Omental fat pad (tissue), 3 donors: ENCODE measurements at regions not wholly inside any gene's neighbourhood (a gene's known extent, or its start where the extent isn't known, plus 50 kb on each side); places are given as distances from the start of the nearest gene placed in this dataset.

Experiments
- ATAC-seq: fragments of 150-250 bp; one replicate; pipeline ENCODE4 v1.9.1; 2016; ENCODE audit warnings: mild to moderate bottlenecking, moderate library complexity; ENCODE audit not compliant: low FRiP score
- DNase-seq: peaks from one replicate; pipeline ENCODE4 v3.0.0-alpha.2; 2019; ENCODE audit warnings: low spot score
- TF ChIP-seq, protein P1 (sequence below), 3 donors: fragments of 450-650 bp; IDR thresholded peaks; one replicate each; pipeline ENCODE4 v1.5.1; 2016 to 2017; ENCODE audit warnings: antibody characterized with exemption in 3 of 3, mild to moderate bottlenecking in 3 of 3, moderate library complexity in 2 of 3

DNA sequence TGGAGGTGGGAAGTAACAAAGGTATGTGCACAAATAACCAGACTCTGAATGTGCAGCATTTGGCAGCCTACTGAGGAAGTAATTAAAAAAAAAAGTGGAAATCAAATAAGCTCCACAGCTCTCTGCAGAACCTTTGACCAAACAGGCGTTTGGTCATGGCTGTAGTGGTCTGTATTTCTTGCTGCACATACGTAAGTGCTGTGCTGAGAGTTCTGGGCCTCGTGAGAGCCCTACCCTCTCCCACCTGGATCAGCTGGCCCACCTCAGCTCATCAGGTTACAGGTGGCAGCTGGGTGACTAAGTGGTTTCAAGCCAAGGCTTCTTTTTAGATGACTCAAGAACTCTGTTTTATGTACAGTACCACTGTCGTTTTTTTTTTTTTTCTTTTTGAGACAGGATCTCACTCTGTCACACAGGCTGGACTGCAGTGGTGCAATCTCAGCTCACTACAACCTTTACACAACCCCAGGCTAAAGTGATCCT is 178.2 kb upstream of the KLF6 start:
- ATAC-seq (no peak), DNase-seq (no peak)
- TF ChIP-seq, protein P1, sequence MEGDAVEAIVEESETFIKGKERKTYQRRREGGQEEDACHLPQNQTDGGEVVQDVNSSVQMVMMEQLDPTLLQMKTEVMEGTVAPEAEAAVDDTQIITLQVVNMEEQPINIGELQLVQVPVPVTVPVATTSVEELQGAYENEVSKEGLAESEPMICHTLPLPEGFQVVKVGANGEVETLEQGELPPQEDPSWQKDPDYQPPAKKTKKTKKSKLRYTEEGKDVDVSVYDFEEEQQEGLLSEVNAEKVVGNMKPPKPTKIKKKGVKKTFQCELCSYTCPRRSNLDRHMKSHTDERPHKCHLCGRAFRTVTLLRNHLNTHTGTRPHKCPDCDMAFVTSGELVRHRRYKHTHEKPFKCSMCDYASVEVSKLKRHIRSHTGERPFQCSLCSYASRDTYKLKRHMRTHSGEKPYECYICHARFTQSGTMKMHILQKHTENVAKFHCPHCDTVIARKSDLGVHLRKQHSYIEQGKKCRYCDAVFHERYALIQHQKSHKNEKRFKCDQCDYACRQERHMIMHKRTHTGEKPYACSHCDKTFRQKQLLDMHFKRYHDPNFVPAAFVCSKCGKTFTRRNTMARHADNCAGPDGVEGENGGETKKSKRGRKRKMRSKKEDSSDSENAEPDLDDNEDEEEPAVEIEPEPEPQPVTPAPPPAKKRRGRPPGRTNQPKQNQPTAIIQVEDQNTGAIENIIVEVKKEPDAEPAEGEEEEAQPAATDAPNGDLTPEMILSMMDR (IDR thresholded peaks at IDR 0.05), result no peak

DNA sequence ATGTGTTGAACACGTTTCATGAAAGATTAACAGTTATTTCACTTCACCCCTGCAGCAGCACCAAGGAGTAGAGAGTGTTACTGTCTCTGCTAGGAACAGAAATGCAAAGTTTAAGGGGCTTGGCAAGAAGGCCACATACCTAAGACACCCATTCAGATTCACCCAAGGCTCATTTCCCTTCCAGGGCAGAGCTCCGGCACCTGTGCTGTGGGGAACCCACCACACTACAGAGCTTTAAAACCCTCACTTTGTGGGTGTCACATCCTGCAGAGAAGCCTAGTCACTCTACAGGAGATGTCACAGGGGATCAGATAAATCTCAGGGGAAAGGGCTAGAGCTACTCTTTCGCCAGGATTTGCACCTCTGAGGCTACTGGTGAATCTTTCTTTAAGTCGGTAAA is 176.1 kb upstream of the KLF6 start:
- DNase-seq, result no peak
- no peak for ATAC-seq
- TF ChIP-seq, protein P1 (IDR thresholded peaks at IDR 0.05), result no peak

DNA sequence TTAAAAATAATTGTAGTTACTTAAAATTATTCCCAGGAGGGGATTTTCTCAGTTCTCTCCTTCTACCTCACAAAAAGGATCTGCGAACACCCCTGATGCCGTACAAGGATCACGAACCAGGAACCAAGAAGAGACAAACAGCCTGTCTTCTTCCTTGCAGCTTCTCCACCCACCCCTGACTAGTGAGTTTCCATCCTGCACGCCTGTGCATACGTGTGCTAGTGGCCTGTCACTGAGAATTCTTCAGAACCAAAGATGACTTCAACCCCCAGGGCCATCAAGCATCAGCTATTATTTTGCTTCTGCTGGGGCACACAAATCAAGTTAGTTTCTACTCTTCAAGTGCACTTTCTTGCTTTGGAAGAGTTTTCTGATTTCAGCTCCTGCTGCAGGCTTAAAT is 175.5 kb upstream of the KLF6 start:
- TF ChIP-seq, protein P1 (IDR thresholded peaks at IDR 0.05), result no peak
- no peak for ATAC-seq
- no peak for DNase-seq

DNA sequence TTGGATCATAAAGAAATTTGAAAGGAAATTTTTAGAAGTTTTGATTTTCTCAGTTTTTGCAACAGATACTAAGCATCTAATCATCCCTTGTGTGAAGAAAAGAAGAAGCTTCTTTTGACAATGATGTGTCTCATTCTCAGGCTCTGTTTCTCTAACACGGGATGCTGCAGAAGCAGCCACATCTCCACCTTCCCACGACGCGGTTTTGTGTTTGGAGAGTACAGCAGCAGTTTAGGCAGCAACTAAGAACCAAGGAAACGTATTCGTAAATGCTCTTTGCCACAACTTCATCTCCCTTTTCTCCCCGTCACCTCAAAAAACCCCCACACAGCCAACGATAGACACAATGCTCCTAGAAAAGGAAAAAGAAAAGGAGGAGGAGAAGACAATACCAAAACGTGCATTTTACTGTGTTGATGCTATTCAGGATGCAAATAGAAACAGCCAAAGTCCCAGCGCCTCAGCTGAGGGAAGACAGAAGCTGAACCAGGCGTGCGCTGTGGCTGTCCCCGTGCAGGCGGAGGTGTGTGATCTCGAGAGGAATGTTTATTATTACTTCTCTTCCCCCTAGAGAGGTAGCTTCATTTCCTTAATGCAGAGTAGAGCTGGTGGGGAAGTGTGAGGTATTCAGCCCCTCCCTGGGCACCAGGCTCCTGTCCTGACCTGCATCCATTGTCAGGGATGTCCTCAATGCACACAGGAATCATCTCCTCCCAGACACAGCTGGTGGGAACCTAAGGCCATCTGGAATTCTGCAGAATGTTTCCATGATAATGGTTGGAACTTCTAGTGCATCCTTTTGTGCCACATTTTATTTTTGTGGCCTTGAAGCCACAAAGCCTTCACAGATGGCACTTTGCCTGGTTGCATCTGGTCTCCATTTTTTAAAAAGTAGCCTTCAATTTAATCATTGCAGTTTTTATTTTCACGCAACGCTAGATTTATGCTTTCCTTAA is 174.6 kb upstream of the KLF6 start:
- ATAC-seq (no peak), DNase-seq (no peak)
- TF ChIP-seq, protein P1 (IDR thresholded peaks at IDR 0.05), result no peak

DNA sequence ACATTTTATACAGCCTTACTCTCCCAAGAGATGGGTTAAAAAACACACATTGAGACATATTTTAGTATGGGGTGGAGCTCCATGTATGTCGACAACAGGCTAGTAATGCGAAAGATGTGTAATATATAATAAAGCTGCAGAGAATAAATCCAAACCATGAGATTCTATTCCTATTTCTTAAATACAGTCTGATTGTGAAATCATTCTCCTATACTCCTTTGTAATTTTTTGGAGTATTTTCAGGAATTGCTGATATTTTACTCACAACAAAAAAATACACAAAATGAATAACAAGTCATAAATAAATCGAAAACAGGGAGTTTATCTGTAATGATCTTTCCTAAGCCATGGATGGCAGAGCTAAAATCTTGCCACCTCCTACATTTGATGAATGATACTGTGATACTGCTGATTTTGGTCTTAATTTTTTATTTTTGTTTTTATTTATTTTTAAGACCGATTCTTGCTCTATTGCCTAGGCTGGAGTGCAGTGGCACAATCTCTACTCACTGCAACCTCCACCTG is 173.5 kb upstream of the KLF6 start:
- TF ChIP-seq, protein P1 (IDR thresholded peaks at IDR 0.05), result no peak
- DNase-seq (no peak), ATAC-seq (no peak)

DNA sequence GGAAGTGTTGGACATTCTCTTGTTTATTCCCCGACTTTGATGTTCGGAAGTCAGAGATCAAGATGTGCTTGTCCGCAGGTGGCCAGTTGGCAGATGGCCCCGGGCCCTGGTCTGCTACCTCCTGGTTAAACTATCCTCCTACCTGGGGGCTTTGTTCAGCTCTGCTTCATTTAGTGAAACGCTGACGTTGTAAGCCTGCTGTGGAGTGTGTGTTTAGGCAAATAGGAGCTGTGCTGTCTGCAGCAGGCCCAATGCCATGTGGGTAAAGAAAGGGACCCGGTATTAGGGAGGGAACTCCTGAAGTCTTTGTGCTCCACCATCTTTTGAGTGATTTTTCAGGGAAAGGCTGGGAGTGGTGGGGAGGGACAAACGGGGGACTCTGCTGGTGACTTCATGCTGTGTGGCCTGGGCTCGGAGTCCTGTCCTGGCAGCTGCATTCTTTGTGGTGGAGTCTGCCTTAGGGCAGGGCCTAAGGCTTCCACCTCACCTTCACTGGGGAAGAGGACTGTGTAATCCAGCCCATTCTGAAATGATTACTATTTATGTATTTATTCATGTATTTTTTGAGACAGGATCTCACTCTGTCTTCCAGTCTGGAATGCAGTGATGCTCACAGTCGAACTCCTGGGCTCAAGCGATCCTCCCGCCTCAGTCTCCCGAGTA is 171.1 kb upstream of the KLF6 start:
- ATAC-seq (no peak), DNase-seq (no peak)
- TF ChIP-seq, protein P1 (IDR thresholded peaks at IDR 0.05), result no peak
